Brain microvascular endothelial cell (primary cell): ENCODE measurements at regions not wholly inside any gene's neighbourhood (a gene's known extent, or its start where the extent isn't known, plus 50 kb on each side); places are given as distances from the start of the nearest gene placed in this dataset.

ENCODE experiments used
- DNase-seq: peaks from one replicate; pipeline ENCODE4 v3.0.0-alpha.2; 2020
- H3K27ac ChIP-seq: fragments of 250-450 bp; sonication (Bioruptor Pico); 2 replicates; pipeline ENCODE4 v1.5.1; 2020; ENCODE audit warnings: mild to moderate bottlenecking, moderate library complexity
- H3K27me3 ChIP-seq: fragments of 250-450 bp; sonication (Bioruptor Pico); replicated peaks from 2 replicates; pipeline ENCODE4 v1.5.1; 2020; ENCODE audit warnings: mild to moderate bottlenecking
- H3K36me3 ChIP-seq: fragments of 250-450 bp; sonication (Bioruptor Pico); replicated peaks from 2 replicates; pipeline ENCODE4 v1.5.1; 2020; ENCODE audit warnings: mild to moderate bottlenecking
- H3K4me3 ChIP-seq: 2 replicates; pipeline ENCODE4 v1.5.1; 2011; ENCODE audit warnings: low read depth, mild to moderate bottlenecking, control low read depth, low read length, moderate library complexity
- CTCF ChIP-seq: IDR thresholded peaks from 2 replicates; pipeline ENCODE4 v1.5.1; 2011; ENCODE audit warnings: low read depth, mild to moderate bottlenecking, moderate library complexity, low read length, control low read depth, inconsistent platforms; ENCODE audit errors: missing control alignments
- in situ Hi-C: cut with HindIII; loops from 2 replicates; pipeline ENCODE4 v1.10.0; 2017; ENCODE audit warnings: low sequenced_read_pairs, low pct_ligation_motif_present

GRCh38 chr11:38221295-38221694 lies 1623.3 kb upstream of the RAG2 start:
- no peak for DNase-seq
- Histone ChIP-seq H3K27ac (no peak overlapping the region), H3K4me3 (no peak overlapping the region), H3K36me3 (no peaks in the 10 kb centered on the region), H3K27me3 (no peaks in the 10 kb centered on the region)
- no peak for TF ChIP-seq CTCF
- in situ Hi-C loops = no loop called here

- TF ChIP-seq CTCF = no peak
- H3K36me3 ChIP-seq = no peaks in the 10 kb centered on the region
- H3K4me3 ChIP-seq = no peak overlapping the region
- no peaks in the 10 kb centered on the region for H3K27me3 ChIP-seq
- H3K27ac ChIP-seq = no peak overlapping the region
- in situ Hi-C loops = no loop called here
- no peak for DNase-seq
These were observed 1621.6 kb upstream of the RAG2 start for GRCh38 chr11:38219636-38220035.

- H3K27me3 ChIP-seq = no peaks in the 10 kb centered on the region
- in situ Hi-C loops = no loop called here
These were observed 1610.9 kb upstream of the RAG2 start for GRCh38 chr11:38208951-38209350.

GRCh38 chr11:38206663-38207062 lies 1608.6 kb upstream of the RAG2 start:
- Histone ChIP-seq H3K36me3 (no peaks in the 10 kb centered on the region), H3K27ac (no peak overlapping the region), H3K4me3 (no peak overlapping the region), H3K27me3 (no peaks in the 10 kb centered on the region)
- in situ Hi-C loops = no loop called here
- TF ChIP-seq CTCF = no peak
- DNase-seq = no peak

More at GRCh38 chr11:38208951-38209350, 1610.9 kb upstream of the RAG2 start:
- no peak for TF ChIP-seq CTCF
- no peaks in the 10 kb centered on the region for H3K36me3 ChIP-seq
- DNase-seq = no peak
- no peak overlapping the region for H3K27ac ChIP-seq
- H3K4me3 ChIP-seq = no peak overlapping the region

- Histone ChIP-seq H3K27ac (no peak overlapping the region), H3K36me3 (no peaks in the 10 kb centered on the region), H3K27me3 (no peaks in the 10 kb centered on the region), H3K4me3 (no peak overlapping the region)
- in situ Hi-C loops = no loop called here
- no peak for TF ChIP-seq CTCF
- DNase-seq = no peak
These were observed 1593.1 kb upstream of the RAG2 start for GRCh38 chr11:38191101-38191500.

- in situ Hi-C loops = no loop called here
- no peaks in the 10 kb centered on the region for H3K36me3 ChIP-seq
- TF ChIP-seq CTCF = no peak
- no peak overlapping the region for H3K4me3 ChIP-seq
- no peak overlapping the region for H3K27ac ChIP-seq
- no peaks in the 10 kb centered on the region for H3K27me3 ChIP-seq
- DNase-seq = no peak
These were observed 1584.3 kb upstream of the RAG2 start for GRCh38 chr11:38182126-38182866.
